A549 (cell line): ENCODE measurements at regions not wholly inside any gene's neighbourhood (a gene's known extent, or its start where the extent isn't known, plus 50 kb on each side); places are given as distances from the start of the nearest gene placed in this dataset.

Experiments used
- ATAC-seq, 2 experiments: fragments of 200-7000 bp in 1 of 2; fragments of >200 bp in 1 of 2; cut with Nextera tagmentation in 1 of 2; cut with Tn5 transposase in 1 of 2; 3 replicates each; pipeline versions ENCODE4 v1.8.0 to v1.9.1; 2018 to 2020; ENCODE audit warnings: mild to moderate bottlenecking in 1 of 2, moderate library complexity in 1 of 2
- CTCF ChIA-PET: fragments of 300-600 bp; sonication (Branson Sonifier 250); formaldehyde crosslinking; extraction: SDS; loops from one replicate; lab custom pipeline; 2021; ENCODE audit warnings: antibody characterized with exemption, inconsistent platforms; lab: Yijun Ruan, JAX
- POLR2A ChIA-PET: fragments of 350-600 bp; formaldehyde crosslinking; extraction: SDS; loops from one replicate; lab custom pipeline; 2021; ENCODE audit warnings: antibody characterized with exemption, inconsistent platforms; lab: Yijun Ruan, JAX
- DNase-seq, 2 experiments: peaks; one replicate each; pipeline versions ENCODE4 v3.0.0 to v3.0.0-alpha.2; 2011 to 2016; ENCODE audit warnings: low read depth in 1 of 2, low spot score in 1 of 2
- FAIRE-seq: peaks from 2 replicates; lab custom pipeline; 2011; peaks lifted over from hg19 to GRCh38; lab: Jason Lieb, UNC
- H3K27ac ChIP-seq, 2 experiments: fragments of >200 bp; sonication (Bioruptor Twin); formaldehyde crosslinking; 3 replicates each; pipeline ENCODE4 v1.5.1; 2016 to 2017
- H3K4me1 ChIP-seq: fragments of >200 bp; sonication (Bioruptor Twin); formaldehyde crosslinking; 3 replicates; pipeline ENCODE4 v1.6.1; 2016
- H3K4me2 ChIP-seq: fragments of >200 bp; sonication (Bioruptor Twin); formaldehyde crosslinking; 3 replicates; pipeline ENCODE4 v1.6.1; 2016
- H3K4me3 ChIP-seq: fragments of >200 bp; sonication (Bioruptor Twin); formaldehyde crosslinking; 3 replicates; pipeline ENCODE4 v1.5.1; 2016
- H3K9me3 ChIP-seq: fragments of >200 bp; sonication (Bioruptor Twin); formaldehyde crosslinking; 3 replicates; pipeline ENCODE4 v1.6.1; 2016
- BCL3 ChIP-seq: fragments of >200 bp; sonication (Bioruptor Twin); formaldehyde crosslinking; IDR thresholded peaks from 3 replicates; pipeline ENCODE4 v1.6.1; 2016
- CBX2 ChIP-seq: fragments of 200-600 bp; sonication (generic); IDR thresholded peaks from 2 replicates; pipeline ENCODE4 v1.6.1; 2016; ENCODE audit warnings: low read depth, mild to moderate bottlenecking, borderline replicate concordance
- CBX8 ChIP-seq: fragments of 200-600 bp; sonication (generic); IDR thresholded peaks from 2 replicates; pipeline ENCODE4 v1.6.1; 2016
- ELK1 ChIP-seq: fragments of 150-350 bp; IDR thresholded peaks from 2 replicates; pipeline ENCODE4 v1.6.1; 2014; ENCODE audit warnings: low read depth, mild to moderate bottlenecking, low read length
- FOSL2 ChIP-seq, 2 experiments: fragments of 450-650 bp in 1 of 2; fragments of >200 bp in 1 of 2; sonication (Bioruptor Twin) in 1 of 2; formaldehyde crosslinking; IDR thresholded peaks; 2 replicates each; pipeline versions ENCODE4 v1.5.0 to v1.6.1; 2016 to 2020; ENCODE audit warnings: mild to moderate bottlenecking in 1 of 2, moderate library complexity in 1 of 2
- FOXS1 ChIP-seq: fragments of 250-450 bp; sonication (Bioruptor Pico); IDR thresholded peaks from 2 replicates; pipeline ENCODE4 v1.5.0; 2020; ENCODE audit warnings: mild to moderate bottlenecking, moderate library complexity
- HEYL ChIP-seq: fragments of 250-450 bp; sonication (Bioruptor Pico); IDR thresholded peaks from 2 replicates; pipeline ENCODE4 v1.8.0; 2021; ENCODE audit warnings: mild to moderate bottlenecking, moderate library complexity
- HOXB13 ChIP-seq: fragments of 250-450 bp; sonication (Bioruptor Pico); IDR thresholded peaks from 2 replicates; pipeline ENCODE4 v1.5.0; 2020; ENCODE audit warnings: low read depth, mild to moderate bottlenecking, moderate library complexity
- HOXB5 ChIP-seq: fragments of 250-450 bp; sonication (Bioruptor Pico); IDR thresholded peaks from 2 replicates; pipeline ENCODE4 v1.5.0; 2020; ENCODE audit warnings: mild to moderate bottlenecking, moderate library complexity
- JUN ChIP-seq, 2 experiments: fragments of >200 bp; sonication (Bioruptor Twin); formaldehyde crosslinking; IDR thresholded peaks; 2 replicates in 1 of 2; 3 replicates in 1 of 2; pipeline ENCODE4 v1.6.1; 2016 to 2017
- JUNB ChIP-seq: fragments of >200 bp; sonication (Bioruptor Twin); formaldehyde crosslinking; IDR thresholded peaks from 2 replicates; pipeline ENCODE4 v1.6.1; 2016
- KDM1A ChIP-seq: fragments of 200-600 bp; sonication (generic); IDR thresholded peaks from 2 replicates; pipeline ENCODE4 v1.6.1; 2016; ENCODE audit warnings: low read depth, mild to moderate bottlenecking
- MAX ChIP-seq: IDR thresholded peaks from 2 replicates; pipeline ENCODE4 v1.6.1; 2012
- NPAS2 ChIP-seq: fragments of 250-450 bp; sonication (Bioruptor Pico); IDR thresholded peaks from 2 replicates; pipeline ENCODE4 v1.8.0; 2022; ENCODE audit warnings: mild to moderate bottlenecking, moderate library complexity, borderline replicate concordance
- PHF8 ChIP-seq: fragments of 200-600 bp; sonication (generic); IDR thresholded peaks from 2 replicates; pipeline ENCODE4 v1.6.1; 2016; ENCODE audit warnings: low read depth, mild to moderate bottlenecking, antibody characterized with exemption, moderate library complexity, borderline replicate concordance
- POLR2AphosphoS2 ChIP-seq: conservative IDR thresholded peaks from 2 replicates; pipeline ENCODE4 v1.6.1; 2012; ENCODE audit warnings: low read length, improper control_type of control experiment, inconsistent platforms
- RAD21 ChIP-seq, 2 experiments: fragments of >200 bp in 1 of 2; sonication (Bioruptor Twin) in 1 of 2; formaldehyde crosslinking in 1 of 2; IDR thresholded peaks in 1 of 2; conservative IDR thresholded peaks in 1 of 2; 2 replicates in 1 of 2; 3 replicates in 1 of 2; pipeline ENCODE4 v1.6.1; 2012 to 2018; ENCODE audit warnings: inconsistent platforms in 1 of 2
- RCOR1 ChIP-seq: fragments of 150-350 bp; IDR thresholded peaks from 2 replicates; pipeline ENCODE4 v1.6.1; 2014; ENCODE audit warnings: antibody characterized with exemption, low read length, low read depth
- REST ChIP-seq: fragments of 200-600 bp; sonication (generic); IDR thresholded peaks from 2 replicates; pipeline ENCODE4 v1.6.1; 2016; ENCODE audit warnings: antibody characterized with exemption, mild to moderate bottlenecking, moderate library complexity
- RNF2 ChIP-seq: fragments of 200-600 bp; sonication (generic); IDR thresholded peaks from 2 replicates; pipeline ENCODE4 v1.6.1; 2016; ENCODE audit warnings: low read depth, mild to moderate bottlenecking, antibody characterized with exemption, moderate library complexity, borderline replicate concordance
- ZC3H11A ChIP-seq: fragments of 450-650 bp; IDR thresholded peaks from 2 replicates; pipeline ENCODE4 v1.6.1; 2014; ENCODE audit warnings: antibody characterized with exemption, mild to moderate bottlenecking
- ZSCAN20 ChIP-seq: fragments of 250-450 bp; sonication (Bioruptor Pico); IDR thresholded peaks from 2 replicates; pipeline ENCODE4 v1.8.0; 2022; ENCODE audit warnings: mild to moderate bottlenecking, moderate library complexity
- WGBS: methylation state at CpG from one replicate; pipeline ENCODE4 v1.1.6; 2017; ENCODE audit errors: missing lambda C conversion rate; 5-methylcytosine and 5-hydroxymethylcytosine counted together

- TF ChIP-seq FOXS1 (CRISPR knock-in tag) = no peak
- TF ChIP-seq FOSL2 (IDR thresholded peaks at IDR 0.05) = peak; percentile 71
- TF ChIP-seq FOSL2 (CRISPR knock-in tag; IDR thresholded peaks at IDR 0.05) = peak; percentile 92
- no peak for TF ChIP-seq ZC3H11A
- no peak for TF ChIP-seq HOXB13 (CRISPR knock-in tag)
- peak; percentile 84 for TF ChIP-seq JUNB
- TF ChIP-seq BCL3 = 0 out of 3 replicates have a peak, but pooled peaks have one; percentile 35
- no peak for TF ChIP-seq HEYL
- TF ChIP-seq ZSCAN20 = no peak
- TF ChIP-seq RCOR1 = no peak
- TF ChIP-seq CBX8 = no peak
- TF ChIP-seq RNF2 = no peak
- TF ChIP-seq PHF8 = no peak
- peak; percentile 30 to 51; a peak in 3 of 5 replicates for TF ChIP-seq RAD21 (conservative IDR thresholded peaks at IDR 0.05 in 1 of 2, IDR thresholded peaks at IDR 0.05 in 1 of 2)
- no peak for TF ChIP-seq KDM1A
- no peak for TF ChIP-seq REST
- no peak for TF ChIP-seq CBX2
- TF ChIP-seq ELK1 = no peak
- TF ChIP-seq HOXB5 = no peak
Measured at GRCh38 chr1:59150577-59151386, 146.1 kb upstream of the FGGY start (continued).

- peak overlapping the region; percentile 99 for H3K4me2 ChIP-seq
- FAIRE-seq (no peak), DNase-seq (no peak), ATAC-seq (peak in 1 of 2 experiments; percentile 39; a peak in 4 of 6 replicates)
- no peak for TF ChIP-seq POLR2AphosphoS2
- peak; percentile 19 to 48; a peak in 3 of 5 replicates for TF ChIP-seq JUN (IDR thresholded peaks at IDR 0.05)
- no peak for TF ChIP-seq NPAS2 (CRISPR knock-in tag)
- TF ChIP-seq CBX2 = no peak
- TF ChIP-seq RAD21 (conservative IDR thresholded peaks at IDR 0.05 in 1 of 2, IDR thresholded peaks at IDR 0.05 in 1 of 2) = no peak
- no peak for TF ChIP-seq CBX8
- peak; percentile 28 for TF ChIP-seq MAX
- CTCF ChIA-PET = interaction anchor here (0.7 to 1.0 kb wide), 2 partner anchors 75 to 373 kb away, joined by 3 read pairs; no protein-coding TSS in a partner anchor
- no peaks in the 10 kb centered on the region for H3K9me3 ChIP-seq
- H3K4me1 ChIP-seq = peaks cover 58% of the 10 kb centered on the region
- peak overlapping the region; percentile 93 to 97 for H3K27ac ChIP-seq
- POLR2A ChIA-PET = interaction anchor here (0.6 to 3.8 kb wide), 6 partner anchors 11 to 368 kb away, joined by 3 to 16 read pairs (median 5); partner anchors contain the start of genes FGGY and JUN
- WGBS = 8% methylated on average over 4 of the region's 4 CpGs
- no peak overlapping the region for H3K4me3 ChIP-seq
Measured at GRCh38 chr1:59151387-59151761, 145.5 kb upstream of the FGGY start.
